ENCODE measurements at regions not wholly inside any gene's neighbourhood (a gene's known extent, or its start where the extent isn't known, plus 50 kb on each side); places are given as distances from the start of the nearest gene placed in this dataset.

DNA sequence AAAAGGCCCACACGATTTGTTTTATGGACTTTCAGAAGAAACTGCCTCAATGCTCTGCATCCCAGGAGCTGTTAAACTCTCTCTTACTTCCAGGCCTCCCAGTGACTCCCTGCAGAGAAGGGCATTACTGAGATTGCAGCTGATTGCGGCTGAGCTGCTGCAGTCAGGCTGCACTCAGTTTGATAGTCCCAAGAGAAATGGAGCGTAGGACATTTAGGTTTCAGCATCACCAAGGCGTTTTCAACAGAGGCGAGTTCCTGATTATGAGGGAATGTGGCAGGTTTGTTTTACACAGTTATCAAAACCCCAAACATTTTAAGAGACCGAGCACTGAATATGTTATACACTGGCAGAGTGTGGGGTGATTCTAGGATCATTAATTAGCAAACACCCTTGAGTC is 145.6 kb downstream of the TBX18 start:
- TF ChIP-seq ZBTB20 (tag by site-specific recombination; IDR thresholded peaks at IDR 0.05) (peak; percentile 87), SALL2 (tag by site-specific recombination; IDR thresholded peaks at IDR 0.05; ENCODE audit: borderline replicate concordance) (no peak), ZBTB8A (tag by site-specific recombination; IDR thresholded peaks at IDR 0.05) (peak; percentile 13; the same call in 1 of the 2 replicates)
- TF ChIP-seq, protein P1, sequence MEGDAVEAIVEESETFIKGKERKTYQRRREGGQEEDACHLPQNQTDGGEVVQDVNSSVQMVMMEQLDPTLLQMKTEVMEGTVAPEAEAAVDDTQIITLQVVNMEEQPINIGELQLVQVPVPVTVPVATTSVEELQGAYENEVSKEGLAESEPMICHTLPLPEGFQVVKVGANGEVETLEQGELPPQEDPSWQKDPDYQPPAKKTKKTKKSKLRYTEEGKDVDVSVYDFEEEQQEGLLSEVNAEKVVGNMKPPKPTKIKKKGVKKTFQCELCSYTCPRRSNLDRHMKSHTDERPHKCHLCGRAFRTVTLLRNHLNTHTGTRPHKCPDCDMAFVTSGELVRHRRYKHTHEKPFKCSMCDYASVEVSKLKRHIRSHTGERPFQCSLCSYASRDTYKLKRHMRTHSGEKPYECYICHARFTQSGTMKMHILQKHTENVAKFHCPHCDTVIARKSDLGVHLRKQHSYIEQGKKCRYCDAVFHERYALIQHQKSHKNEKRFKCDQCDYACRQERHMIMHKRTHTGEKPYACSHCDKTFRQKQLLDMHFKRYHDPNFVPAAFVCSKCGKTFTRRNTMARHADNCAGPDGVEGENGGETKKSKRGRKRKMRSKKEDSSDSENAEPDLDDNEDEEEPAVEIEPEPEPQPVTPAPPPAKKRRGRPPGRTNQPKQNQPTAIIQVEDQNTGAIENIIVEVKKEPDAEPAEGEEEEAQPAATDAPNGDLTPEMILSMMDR (tag by site-specific recombination; IDR thresholded peaks at IDR 0.05) = no peak

All from HEK293 (cell line).